CD4-positive, CD25-positive, alpha-beta regulatory T cell (primary cell): ENCODE measurements at regions not wholly inside any gene's neighbourhood (a gene's known extent, or its start where the extent isn't known, plus 50 kb on each side); places are given as distances from the start of the nearest gene placed in this dataset.

Experiments used
- ATAC-seq, 2 donors: fragments of 150-1000 bp; cut with Tn5 transposase; one replicate each; pipeline ENCODE4 v1.10.0; 2021; ENCODE audit warnings: low read depth in 2 of 2, moderate number of reproducible peaks in 2 of 2, moderate library complexity in 1 of 2
- DNase-seq, 3 donors: peaks; one replicate each; pipeline versions ENCODE4 v3.0.0 to v3.0.0-alpha.2; 2012 to 2022; ENCODE audit warnings: mixed read lengths in 1 of 3
- H3K27ac ChIP-seq: one replicate; pipeline ENCODE4 v1.7.0; 2013; ENCODE audit warnings: mild to moderate bottlenecking, low read length; ENCODE audit not compliant: insufficient read depth, poor library complexity, severe bottlenecking
- H3K27me3 ChIP-seq: one replicate; pipeline ENCODE4 v1.7.0; 2013; ENCODE audit warnings: low read length; ENCODE audit not compliant: control insufficient read depth, insufficient read depth
- H3K36me3 ChIP-seq: one replicate; pipeline ENCODE4 v1.7.0; 2013; ENCODE audit warnings: mild to moderate bottlenecking, low read length, moderate library complexity; ENCODE audit not compliant: control insufficient read depth, insufficient read depth
- H3K4me1 ChIP-seq: 2 replicates; pipeline ENCODE4 v1.7.0; 2013; ENCODE audit warnings: mild to moderate bottlenecking, low read length; ENCODE audit not compliant: insufficient read depth, control insufficient read depth, poor library complexity, severe bottlenecking
- H3K4me3 ChIP-seq: one replicate; pipeline ENCODE4 v1.7.0; 2013; ENCODE audit warnings: low read depth, mild to moderate bottlenecking, low read length, moderate library complexity
- H3K9me3 ChIP-seq, 2 experiments: 1 replicate in 1 of 2; 2 replicates in 1 of 2; pipeline ENCODE4 v1.7.0; 2013; ENCODE audit warnings: low read length in 2 of 2, mild to moderate bottlenecking in 1 of 2, moderate library complexity in 1 of 2; ENCODE audit not compliant: control insufficient read depth in 2 of 2
- H3K27ac Mint-ChIP-seq, 3 donors: one replicate each; pipeline ENCODE4 v1.8.0; 2020 to 2022; ENCODE audit warnings: mild to moderate bottlenecking in 3 of 3, mixed read lengths in 3 of 3, moderate library complexity in 2 of 3
- H3K27me3 Mint-ChIP-seq: one replicate; pipeline ENCODE4 v1.8.0; 2022; ENCODE audit warnings: mild to moderate bottlenecking, mixed read lengths
- H3K36me3 Mint-ChIP-seq: one replicate; pipeline ENCODE4 v1.8.0; 2020; ENCODE audit warnings: mixed read lengths
- H3K4me1 Mint-ChIP-seq, 4 donors: one replicate each; pipeline ENCODE4 v1.8.0; 2020 to 2022; ENCODE audit warnings: mixed read lengths in 4 of 4, mild to moderate bottlenecking in 1 of 4
- H3K4me3 Mint-ChIP-seq, 4 donors: one replicate each; pipeline ENCODE4 v1.8.0; 2020 to 2022; ENCODE audit warnings: mild to moderate bottlenecking in 4 of 4, mixed read lengths in 4 of 4, moderate library complexity in 3 of 4
- H3K9me3 Mint-ChIP-seq, 7 donors: one replicate each; pipeline ENCODE4 v1.8.0; 2020 to 2022; ENCODE audit warnings: mixed read lengths in 7 of 7, mild to moderate bottlenecking in 3 of 7, moderate library complexity in 2 of 7

GRCh38 chr7:52540041-52540440 is 495.4 kb upstream of the POM121L12 start:
- DNase-seq (no peak), ATAC-seq (no peak)
- Mint-ChIP-seq H3K4me3 (no peak overlapping the region), H3K4me1 (no peaks in the 10 kb centered on the region), H3K27ac (no peak overlapping the region), H3K9me3 (peaks cover 4 to 44% (median 13%) of the 10 kb centered on the region in 7 donors), H3K36me3 (no peaks in the 10 kb centered on the region), H3K27me3 (no peaks in the 10 kb centered on the region)
- H3K9me3 ChIP-seq: peaks cover 4 to 7% of the 10 kb centered on the region in 2 experiments
- no peaks in the 10 kb centered on the region for H3K27me3 ChIP-seq
- no peaks in the 10 kb centered on the region for H3K36me3 ChIP-seq
- no peaks in the 10 kb centered on the region for H3K4me1 ChIP-seq
- H3K4me3 ChIP-seq: no peak overlapping the region
- no peak overlapping the region for H3K27ac ChIP-seq

GRCh38 chr7:52539414-52539813 is 496.0 kb upstream of the POM121L12 start:
- peak overlapping the region in 1 of 4 donors; percentile 17 for H3K4me3 Mint-ChIP-seq
- H3K27me3 ChIP-seq: no peaks in the 10 kb centered on the region
- no peak overlapping the region for H3K27ac Mint-ChIP-seq
- no peak overlapping the region for H3K4me3 ChIP-seq
- no peaks in the 10 kb centered on the region for H3K27me3 Mint-ChIP-seq
- ATAC-seq: no peak
- no peaks in the 10 kb centered on the region for H3K4me1 ChIP-seq
- H3K9me3 Mint-ChIP-seq: peaks cover 4 to 40% (median 12%) of the 10 kb centered on the region in 7 donors
- no peaks in the 10 kb centered on the region for H3K36me3 Mint-ChIP-seq
- H3K4me1 Mint-ChIP-seq: no peaks in the 10 kb centered on the region
- no peak overlapping the region for H3K27ac ChIP-seq
- peaks cover 4 to 7% of the 10 kb centered on the region in 2 experiments for H3K9me3 ChIP-seq
- no peaks in the 10 kb centered on the region for H3K36me3 ChIP-seq
- no peak for DNase-seq

GRCh38 chr7:52537051-52537450 is 498.4 kb upstream of the POM121L12 start:
- Histone ChIP-seq H3K9me3 (peaks cover 6 to 11% of the 10 kb centered on the region in 2 experiments), H3K27me3 (no peaks in the 10 kb centered on the region), H3K4me1 (no peaks in the 10 kb centered on the region), H3K4me3 (no peak overlapping the region), H3K27ac (no peak overlapping the region), H3K36me3 (no peaks in the 10 kb centered on the region)
- no peak overlapping the region for H3K27ac Mint-ChIP-seq
- ATAC-seq (no peak), DNase-seq (no peak)
- H3K4me1 Mint-ChIP-seq: no peaks in the 10 kb centered on the region
- H3K36me3 Mint-ChIP-seq: no peaks in the 10 kb centered on the region
- no peaks in the 10 kb centered on the region for H3K27me3 Mint-ChIP-seq
- H3K9me3 Mint-ChIP-seq: peaks cover 0 to 56% (median 9%) of the 10 kb centered on the region in 7 donors
- H3K4me3 Mint-ChIP-seq: no peak overlapping the region

GRCh38 chr7:52525772-52526341 is 509.6 kb upstream of the POM121L12 start:
- H3K9me3 Mint-ChIP-seq: peaks cover under 1 to 7% (median 3%) of the 10 kb centered on the region in 7 donors
- no peaks in the 10 kb centered on the region for H3K36me3 ChIP-seq
- no peaks in the 10 kb centered on the region for H3K36me3 Mint-ChIP-seq
- no peak overlapping the region for H3K27ac ChIP-seq
- no peaks in the 10 kb centered on the region for H3K27me3 ChIP-seq
- H3K4me1 ChIP-seq: no peaks in the 10 kb centered on the region
- H3K4me1 Mint-ChIP-seq: no peaks in the 10 kb centered on the region
- no peak overlapping the region for H3K27ac Mint-ChIP-seq
- DNase-seq: no peak
- peaks cover 0 to 8% of the 10 kb centered on the region in 2 experiments for H3K9me3 ChIP-seq
- no peak for ATAC-seq
- H3K4me3 ChIP-seq: no peak overlapping the region
- H3K27me3 Mint-ChIP-seq: no peaks in the 10 kb centered on the region
- no peak overlapping the region for H3K4me3 Mint-ChIP-seq

GRCh38 chr7:52518869-52519268 is 516.6 kb upstream of the POM121L12 start:
- H3K9me3 Mint-ChIP-seq: peaks cover 4 to 35% (median 11%) of the 10 kb centered on the region in 7 donors

GRCh38 chr7:52512656-52513055 is 522.8 kb upstream of the POM121L12 start:
- Mint-ChIP-seq H3K4me1 (no peaks in the 10 kb centered on the region), H3K4me3 (no peak overlapping the region), H3K9me3 (peaks cover 0 to 26% (median 3%) of the 10 kb centered on the region in 7 donors), H3K27me3 (no peaks in the 10 kb centered on the region), H3K36me3 (no peaks in the 10 kb centered on the region), H3K27ac (no peak overlapping the region)
- H3K27me3 ChIP-seq: no peaks in the 10 kb centered on the region
- no peaks in the 10 kb centered on the region for H3K36me3 ChIP-seq
- H3K9me3 ChIP-seq: peaks cover 0 to 11% of the 10 kb centered on the region in 2 experiments
- no peak for ATAC-seq
- H3K4me3 ChIP-seq: no peak overlapping the region
- no peak for DNase-seq
- H3K27ac ChIP-seq: no peak overlapping the region
- no peaks in the 10 kb centered on the region for H3K4me1 ChIP-seq

More at GRCh38 chr7:52518869-52519268, 516.6 kb upstream of the POM121L12 start:
- no peaks in the 10 kb centered on the region for H3K27me3 Mint-ChIP-seq
- Histone ChIP-seq H3K36me3 (no peaks in the 10 kb centered on the region), H3K9me3 (peaks cover 0 to 23% of the 10 kb centered on the region in 2 experiments), H3K27me3 (no peaks in the 10 kb centered on the region), H3K27ac (no peak overlapping the region), H3K4me3 (no peak overlapping the region), H3K4me1 (no peaks in the 10 kb centered on the region)
- DNase-seq (no peak), ATAC-seq (no peak)
- no peaks in the 10 kb centered on the region for H3K4me1 Mint-ChIP-seq
- no peak overlapping the region for H3K27ac Mint-ChIP-seq
- no peak overlapping the region for H3K4me3 Mint-ChIP-seq
- H3K36me3 Mint-ChIP-seq: no peaks in the 10 kb centered on the region

GRCh38 chr7:52507546-52508255 is 527.7 kb upstream of the POM121L12 start:
- ATAC-seq (no peak), DNase-seq (no peak)
- no peak overlapping the region for H3K27ac Mint-ChIP-seq
- H3K27me3 Mint-ChIP-seq: no peaks in the 10 kb centered on the region
- H3K4me1 Mint-ChIP-seq: no peaks in the 10 kb centered on the region
- Histone ChIP-seq H3K4me1 (no peaks in the 10 kb centered on the region), H3K27me3 (no peaks in the 10 kb centered on the region), H3K36me3 (no peaks in the 10 kb centered on the region), H3K9me3 (peaks cover 2 to 4% of the 10 kb centered on the region in 2 experiments), H3K4me3 (no peak overlapping the region), H3K27ac (no peak overlapping the region)
- no peaks in the 10 kb centered on the region for H3K36me3 Mint-ChIP-seq
- H3K9me3 Mint-ChIP-seq: peaks cover 0 to 16% (median 4%) of the 10 kb centered on the region in 7 donors
- no peak overlapping the region for H3K4me3 Mint-ChIP-seq

GRCh38 chr7:52506325-52506724 is 529.1 kb upstream of the POM121L12 start:
- Mint-ChIP-seq H3K9me3 (peaks cover 0 to 9% (median 4%) of the 10 kb centered on the region in 7 donors), H3K4me1 (no peaks in the 10 kb centered on the region), H3K4me3 (no peak overlapping the region), H3K27me3 (no peaks in the 10 kb centered on the region), H3K27ac (no peak overlapping the region), H3K36me3 (no peaks in the 10 kb centered on the region)
- peaks cover 0 to 2% of the 10 kb centered on the region in 2 experiments for H3K9me3 ChIP-seq
- H3K27ac ChIP-seq: no peak overlapping the region
- no peaks in the 10 kb centered on the region for H3K4me1 ChIP-seq
- H3K36me3 ChIP-seq: no peaks in the 10 kb centered on the region
- H3K27me3 ChIP-seq: no peaks in the 10 kb centered on the region
- DNase-seq (no peak), ATAC-seq (no peak)
- H3K4me3 ChIP-seq: no peak overlapping the region
